Mesenteric fat pad (tissue), 1 donor: ENCODE measurements at regions not wholly inside any gene's neighbourhood (a gene's known extent, or its start where the extent isn't known, plus 50 kb on each side); places are given as distances from the start of the nearest gene placed in this dataset.

Source experiments
- DNase-seq: peaks from one replicate; pipeline ENCODE4 v3.0.0-alpha.2; 2020; ENCODE audit warnings: low spot score
- donor health status: DM: yes; HTN: yes; CAD: no.

DNA sequence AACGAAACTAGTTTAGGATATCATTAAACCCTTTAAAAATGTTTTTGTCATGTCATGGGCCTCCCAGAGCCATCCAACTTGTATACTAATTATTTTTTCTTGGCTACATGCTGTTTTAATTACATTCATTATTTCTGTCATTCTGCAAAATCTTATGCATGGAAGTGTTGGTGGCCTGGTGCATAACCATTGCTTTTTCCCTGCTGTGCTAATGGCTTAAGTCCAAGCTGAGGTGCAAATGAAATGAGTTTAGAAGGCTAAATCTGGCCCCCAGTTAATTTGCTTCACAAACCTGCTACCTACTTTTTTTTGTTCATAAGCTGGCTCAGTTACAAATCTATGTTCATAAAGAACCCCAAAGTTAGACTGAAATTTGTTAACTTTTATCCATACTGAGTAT is 1249.9 kb downstream of the EPHA7 start:
- no peak for DNase-seq

DNA sequence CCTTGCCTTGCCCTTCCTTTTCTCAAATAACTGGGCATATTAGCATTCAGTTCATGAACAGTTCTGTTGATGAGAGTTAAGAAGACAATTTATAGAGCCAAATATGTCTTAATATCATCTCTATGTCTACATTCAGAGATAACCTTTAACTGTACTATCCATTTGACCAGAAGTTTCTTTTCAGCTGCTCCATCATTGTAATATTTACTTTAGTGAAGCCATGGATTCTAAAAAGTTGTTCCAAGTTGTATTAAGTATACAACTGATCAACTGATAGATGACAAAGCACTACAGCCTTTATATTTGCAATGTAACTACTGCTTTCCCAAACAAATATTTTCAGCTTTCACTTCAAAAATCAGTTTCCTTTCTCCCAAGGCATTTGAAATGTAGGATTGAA is 1252.7 kb downstream of the EPHA7 start:
- DNase-seq, result no peak

DNA sequence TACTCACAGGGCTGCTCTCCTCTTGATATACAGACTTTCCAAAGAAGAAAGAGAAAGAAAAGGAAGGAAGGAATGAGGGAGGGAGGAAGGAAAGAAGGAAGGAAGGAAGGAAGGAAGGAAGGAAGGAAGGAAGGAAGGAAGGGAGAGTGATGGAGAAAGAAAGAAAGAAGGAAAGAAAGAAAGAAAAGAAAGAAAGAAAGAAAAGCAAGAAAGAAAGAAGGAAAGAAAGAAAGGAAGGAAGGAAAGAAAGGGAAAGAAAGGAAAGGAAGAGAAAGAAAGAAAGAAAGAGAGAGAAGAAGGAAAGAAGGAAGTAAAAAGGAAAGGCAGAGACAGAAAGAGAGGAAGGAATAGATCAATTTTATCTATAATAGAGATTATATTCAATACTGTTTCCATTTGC is 1257.4 kb downstream of the EPHA7 start:
- DNase-seq, result no peak

DNA sequence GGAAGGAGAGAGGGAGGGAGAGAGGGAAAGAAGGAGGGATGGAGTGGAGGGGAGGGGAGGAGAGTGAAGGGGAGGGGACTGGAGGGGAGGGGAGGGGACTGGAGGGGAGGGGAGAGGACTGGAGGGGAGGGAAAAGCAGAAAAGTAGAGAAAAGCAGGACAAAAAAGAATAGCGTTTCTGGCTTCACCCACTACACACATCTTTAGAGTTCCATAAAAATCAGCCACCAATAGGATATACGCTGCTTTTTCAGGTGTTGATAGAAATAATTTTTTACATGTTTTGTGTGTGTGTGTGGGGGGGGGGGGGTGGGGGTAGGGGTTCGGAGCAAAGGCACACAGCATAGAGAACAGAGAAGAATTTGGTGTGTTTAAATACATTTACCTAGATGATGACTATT is 1259.1 kb downstream of the EPHA7 start:
- no peak for DNase-seq

DNA sequence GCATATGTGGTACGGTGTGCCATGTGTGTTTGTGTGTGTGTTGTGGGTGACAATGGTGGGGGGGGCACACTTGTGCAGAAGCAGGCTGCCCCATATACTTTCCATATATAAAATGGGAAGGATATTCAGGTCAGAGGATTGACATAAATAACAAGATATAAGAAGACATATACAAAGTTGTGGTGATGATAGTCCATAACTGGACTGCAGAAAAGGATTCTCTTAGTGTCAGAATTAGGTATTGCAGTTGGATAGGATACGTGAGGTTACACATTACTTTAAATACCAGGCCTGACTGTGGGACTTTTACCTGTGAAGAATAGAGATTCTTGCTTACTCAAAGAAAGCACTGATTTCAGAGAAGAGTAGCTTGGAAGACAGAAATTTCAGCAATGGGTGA is 1260.3 kb downstream of the EPHA7 start:
- no peak for DNase-seq

DNA sequence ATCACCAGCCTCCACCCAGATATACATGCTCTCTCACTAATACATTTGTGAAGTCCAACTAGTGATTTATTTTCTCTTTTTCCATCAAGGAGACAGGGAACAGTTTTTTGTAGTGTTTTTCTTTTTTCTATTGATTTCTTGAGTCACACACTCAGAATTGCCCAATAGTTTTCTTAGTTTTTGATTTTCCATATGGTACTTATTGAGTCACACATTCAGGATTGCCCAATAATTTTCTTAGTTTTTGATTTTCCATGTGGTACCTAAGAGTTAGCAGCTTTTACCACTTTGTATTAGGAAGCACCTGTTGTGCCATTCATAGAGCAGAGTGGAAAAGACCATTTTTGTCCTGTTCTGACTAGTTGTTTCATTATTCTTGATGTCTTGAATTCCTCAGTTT is 1268.8 kb downstream of the EPHA7 start:
- no peak for DNase-seq

DNA sequence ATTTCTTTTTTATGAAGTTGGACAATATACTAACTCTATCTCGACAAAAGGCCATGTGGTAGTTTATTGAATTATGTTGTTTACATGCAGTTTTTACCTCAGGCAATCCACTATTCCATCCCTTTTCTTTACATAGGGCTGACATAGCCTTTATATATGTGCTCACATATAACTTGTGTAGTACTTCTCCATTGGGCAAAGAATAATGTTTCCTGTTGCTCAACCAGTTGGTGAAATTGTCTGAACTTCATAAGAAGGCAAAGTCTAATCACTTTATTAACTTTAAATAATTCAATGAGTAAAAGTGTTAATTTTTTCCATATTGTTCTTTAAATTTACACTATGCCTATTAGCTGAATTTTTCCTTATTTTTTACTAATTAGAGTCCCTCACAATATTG is 1272.1 kb downstream of the EPHA7 start:
- DNase-seq, result no peak

DNA sequence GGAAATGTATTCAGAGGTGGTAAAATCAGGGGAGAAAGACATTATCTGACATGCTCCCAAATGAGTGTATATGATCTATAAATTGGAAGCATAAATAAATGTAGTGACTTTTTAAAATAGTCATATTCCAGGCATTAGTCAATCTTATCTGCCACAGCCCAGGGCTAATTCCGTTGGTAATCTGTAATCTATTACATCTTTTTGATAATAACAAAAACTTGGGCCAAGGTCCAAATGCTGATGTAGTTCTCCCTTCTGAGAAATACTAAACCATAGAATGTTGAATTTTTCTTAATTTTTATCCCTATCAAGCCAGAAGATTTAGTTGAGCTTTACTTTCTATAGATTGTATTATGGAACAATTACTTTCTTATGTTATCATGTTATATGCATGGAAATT is 1279.8 kb downstream of the EPHA7 start:
- no peak for DNase-seq

DNA sequence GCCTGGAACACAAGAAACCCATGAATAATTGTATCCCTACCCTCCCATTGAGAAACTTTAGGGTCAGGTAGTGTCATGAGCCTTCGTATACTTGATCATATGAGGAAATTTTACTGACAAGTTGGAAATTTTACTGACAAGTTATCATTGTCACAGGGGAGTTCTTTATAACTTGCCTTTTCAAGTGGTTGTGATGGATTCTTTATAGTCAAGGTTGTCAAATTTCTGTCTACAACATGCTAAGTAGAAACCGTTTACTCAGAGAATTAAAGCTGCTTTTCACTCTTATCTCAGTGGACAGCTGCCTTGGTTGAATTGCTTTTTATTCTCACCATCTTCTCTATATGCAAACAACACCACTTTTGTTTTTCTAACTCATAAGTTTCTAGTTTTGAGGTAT is 1286.4 kb downstream of the EPHA7 start:
- DNase-seq, result no peak

DNA sequence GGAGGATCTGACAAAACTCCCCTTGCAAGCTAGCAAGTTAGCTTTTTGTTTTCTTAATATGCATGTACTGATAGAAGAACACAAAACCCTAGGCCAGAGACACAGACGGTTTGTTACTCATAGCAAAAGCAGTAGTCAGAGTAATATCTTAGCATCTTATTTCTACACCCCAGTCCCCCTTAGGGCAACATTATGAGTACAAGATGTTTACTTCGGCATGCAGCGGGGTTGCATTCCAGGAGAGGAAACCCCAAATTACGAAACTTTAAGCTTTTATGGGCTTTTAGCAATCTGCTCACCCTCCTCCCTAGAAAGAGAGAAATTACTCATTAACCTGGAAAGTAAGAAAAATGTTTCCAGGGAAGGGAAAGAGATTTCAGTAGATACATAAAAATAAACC is 1286.9 kb downstream of the EPHA7 start:
- no peak for DNase-seq

DNA sequence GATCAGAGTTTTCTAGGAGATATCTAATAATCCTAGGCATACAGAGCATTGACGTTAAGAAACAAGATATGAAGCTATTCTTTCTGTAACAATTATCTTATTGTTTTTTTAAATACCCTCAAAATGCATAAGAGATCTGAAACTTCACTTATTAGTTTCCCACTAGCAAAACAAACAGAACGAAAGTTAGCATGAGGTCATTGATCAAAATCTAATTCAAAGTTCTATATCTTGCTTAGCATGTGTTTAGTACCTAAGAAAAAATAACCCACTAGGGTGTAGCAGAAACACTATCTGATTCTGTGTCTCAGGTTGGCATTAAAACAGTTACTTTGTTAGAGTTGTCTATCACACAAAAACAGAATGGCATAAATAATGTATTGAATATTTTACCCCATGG is 1288.4 kb downstream of the EPHA7 start:
- no peak for DNase-seq

DNA sequence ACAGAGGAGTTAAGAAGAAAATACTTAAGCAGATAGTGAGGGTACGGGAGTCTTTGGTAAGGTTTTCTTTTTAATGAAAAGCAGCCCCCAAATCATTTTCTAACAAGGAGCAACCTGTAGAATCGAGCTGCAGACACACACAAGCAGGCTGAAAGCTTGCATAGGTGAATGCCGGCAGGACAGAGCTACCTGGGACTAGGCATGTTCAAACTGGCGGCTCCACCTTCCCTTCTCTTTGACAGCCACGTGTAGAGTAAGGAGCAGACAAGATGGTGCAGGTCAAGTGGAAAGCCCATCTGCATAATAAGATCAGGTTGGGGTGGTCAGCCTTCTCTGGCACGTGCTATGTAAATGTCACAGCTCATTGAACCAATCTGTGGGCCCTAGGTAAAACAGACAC is 1292.4 kb downstream of the EPHA7 start:
- DNase-seq, result no peak

DNA sequence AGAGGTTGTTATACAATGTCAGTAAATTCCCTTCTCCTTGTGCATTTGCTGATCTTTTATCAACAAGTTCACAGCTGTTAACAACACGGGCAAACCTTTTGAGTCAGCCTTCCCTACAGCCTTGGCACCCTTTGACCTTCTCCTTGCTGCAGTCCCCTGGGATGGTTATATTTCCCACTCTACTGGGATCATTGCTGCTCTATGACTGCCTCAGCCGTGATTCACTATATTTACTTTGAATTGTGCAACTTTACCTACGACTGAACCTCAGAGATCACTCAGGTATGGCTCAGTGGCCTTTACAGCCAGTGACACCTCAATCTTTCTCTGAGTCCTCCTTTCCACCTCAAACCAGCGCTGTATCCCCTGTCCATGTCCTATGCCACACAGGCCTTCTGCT is 1293.3 kb downstream of the EPHA7 start:
- no peak for DNase-seq

DNA sequence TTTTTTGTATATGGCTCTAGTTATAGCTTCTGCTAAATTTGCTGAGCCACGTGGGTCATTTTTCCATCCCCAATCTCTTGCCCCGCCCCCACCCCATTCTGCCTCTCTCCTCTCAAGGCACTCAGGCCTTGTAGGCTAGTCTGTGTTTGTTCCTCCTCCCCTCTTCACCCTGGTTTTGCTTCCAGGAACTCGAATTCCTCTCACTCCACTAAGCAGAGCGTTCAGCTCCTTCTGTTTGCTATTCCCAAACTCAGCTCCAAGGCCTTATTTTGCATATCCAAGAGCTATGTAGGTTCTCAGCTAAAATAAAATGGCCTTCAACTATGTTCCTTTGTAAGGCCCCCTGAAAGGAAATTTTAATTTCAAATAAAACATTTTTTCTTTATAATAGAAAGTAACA is 1293.7 kb downstream of the EPHA7 start:
- no peak for DNase-seq

DNA sequence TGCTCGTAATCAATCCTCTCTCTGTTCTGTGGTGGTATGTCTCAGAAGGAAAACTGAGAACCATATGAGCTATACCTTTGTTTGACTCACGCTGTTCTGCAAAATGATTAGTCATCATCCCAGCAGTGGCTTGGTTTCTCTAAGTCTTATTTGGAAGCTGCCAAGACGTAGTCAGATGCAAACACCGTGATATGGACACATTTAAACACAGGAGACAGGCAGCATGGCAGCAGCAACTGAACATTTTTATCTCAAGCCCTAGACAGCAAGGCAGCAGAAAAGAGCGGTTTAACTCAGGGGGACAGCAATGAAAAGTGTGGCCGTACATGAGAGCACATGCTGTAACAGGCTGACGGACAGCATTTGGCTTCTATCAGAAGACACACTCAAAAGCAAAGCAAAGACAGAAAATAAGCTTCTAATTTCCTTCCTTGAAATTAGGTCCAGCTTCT is 1295.1 kb downstream of the EPHA7 start:
- DNase-seq, result no peak

DNA sequence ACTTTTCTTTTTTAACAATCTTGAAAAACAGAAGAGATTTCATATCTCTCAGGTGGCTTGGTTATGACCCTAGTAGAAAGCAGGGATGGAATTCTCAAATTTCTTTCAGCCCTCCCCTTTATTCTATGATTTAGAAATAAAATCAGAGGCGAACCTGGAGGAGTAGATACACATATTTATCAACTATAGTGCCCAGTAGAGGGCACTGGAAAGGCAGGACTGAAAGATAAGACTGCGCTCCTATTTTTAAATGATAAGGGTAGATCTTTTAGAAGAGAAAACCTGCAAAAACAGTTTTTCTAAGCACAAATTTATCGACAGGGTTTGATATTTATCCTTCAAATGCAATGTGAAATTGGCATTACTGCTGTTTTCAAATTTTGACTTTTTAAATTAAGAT is 1296.6 kb downstream of the EPHA7 start:
- no peak for DNase-seq

DNA sequence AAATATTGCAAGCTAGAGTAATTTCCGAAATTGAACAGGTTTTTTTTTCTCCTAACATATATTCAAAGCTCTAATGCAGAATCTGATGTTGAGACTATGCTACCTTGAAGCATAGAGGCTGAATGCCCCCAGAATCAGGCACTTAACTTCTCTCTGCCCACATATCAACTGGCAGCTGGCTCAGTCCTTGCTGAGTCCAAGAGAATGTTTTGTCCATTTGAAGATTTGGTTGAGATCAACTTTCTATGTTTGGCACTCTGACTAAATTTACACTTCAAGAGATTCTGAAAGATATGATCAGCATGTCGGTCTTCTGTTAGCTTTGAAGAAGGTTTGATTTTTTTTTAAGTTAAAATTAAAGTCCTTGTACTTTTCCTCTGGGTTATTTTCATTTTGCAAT is 1298.1 kb downstream of the EPHA7 start:
- DNase-seq, result no peak

DNA sequence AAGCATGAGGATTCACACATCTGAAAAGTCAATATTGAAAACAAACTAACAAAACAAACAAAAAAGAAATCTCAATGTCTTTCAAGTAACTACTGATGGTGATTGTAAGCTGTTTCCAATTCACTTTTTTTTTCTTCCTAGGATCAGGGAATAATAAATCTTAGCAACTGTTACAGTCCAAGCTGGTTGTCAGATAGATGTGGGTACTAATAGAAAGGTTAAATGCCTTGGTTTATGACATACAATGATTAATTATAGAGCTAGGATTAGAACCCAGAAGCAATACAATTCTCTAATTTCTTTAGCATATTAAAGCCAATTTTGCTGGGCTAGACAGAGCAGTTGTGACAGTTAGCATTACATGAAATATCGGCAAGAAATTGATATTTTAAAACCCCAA is 1301.6 kb downstream of the EPHA7 start:
- DNase-seq, result no peak

DNA sequence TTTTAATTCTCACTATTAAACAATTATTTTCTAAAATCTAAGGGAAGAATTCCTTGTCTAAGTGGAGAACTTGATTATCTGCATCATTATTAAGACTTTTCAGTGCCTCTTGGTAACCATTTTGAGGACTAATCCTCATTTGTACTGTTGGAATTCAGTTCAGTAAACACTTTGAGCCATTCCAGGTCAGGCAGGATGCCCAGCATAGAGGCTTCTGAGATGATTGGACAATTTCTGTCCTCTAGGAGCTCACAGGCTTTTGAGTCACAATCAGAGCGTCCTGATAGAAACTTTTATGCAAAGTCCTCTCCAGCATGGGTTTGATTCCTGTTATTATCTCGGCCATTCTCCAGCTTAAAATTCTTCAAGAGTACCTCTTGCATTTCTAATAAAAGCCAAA is 1304.6 kb downstream of the EPHA7 start:
- DNase-seq, result no peak

DNA sequence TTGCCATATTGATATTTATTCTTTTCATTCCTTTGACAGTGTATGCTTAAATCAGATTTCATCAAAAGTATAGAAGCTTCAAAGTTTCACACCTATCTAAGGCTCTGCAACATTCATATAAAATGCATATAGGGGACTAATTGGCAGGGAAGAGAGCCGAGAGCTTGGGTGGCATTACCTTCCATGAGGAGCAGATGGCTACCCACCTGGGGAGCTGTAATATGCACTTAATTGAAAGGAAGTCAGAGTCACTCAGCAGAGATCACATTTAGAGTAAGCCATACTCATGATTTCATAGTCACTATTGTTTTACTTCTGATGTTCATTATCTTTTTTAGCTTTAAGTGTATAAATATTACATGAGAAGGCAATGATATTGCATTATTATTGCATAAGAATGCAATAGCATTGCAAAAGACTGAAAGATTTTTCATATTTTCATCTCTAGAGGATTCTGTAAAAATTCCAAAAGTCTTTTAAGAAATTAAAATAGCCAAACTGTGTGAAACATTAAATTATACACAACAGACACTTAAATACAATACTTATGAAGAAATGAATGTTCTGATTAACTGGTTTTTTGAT is 1305.2 kb downstream of the EPHA7 start:
- DNase-seq, result no peak

DNA sequence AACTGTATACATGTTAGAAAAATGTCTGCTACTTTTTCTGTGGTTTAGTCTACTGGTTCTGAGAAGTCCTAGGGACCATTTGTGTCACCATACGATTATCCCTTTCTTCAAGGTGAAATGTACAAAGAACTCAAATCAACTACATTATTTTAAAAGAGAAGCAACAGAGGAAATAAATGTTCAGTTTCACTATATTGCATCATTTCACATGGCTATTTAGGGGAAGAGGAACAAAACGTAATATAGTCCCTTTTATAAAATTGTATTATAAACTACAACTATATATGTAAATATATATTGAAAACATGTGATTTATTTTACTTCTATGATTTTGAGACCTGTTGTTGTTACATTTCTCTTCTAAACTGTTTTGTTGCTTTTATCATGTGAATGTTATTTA is 1308.0 kb downstream of the EPHA7 start:
- no peak for DNase-seq

DNA sequence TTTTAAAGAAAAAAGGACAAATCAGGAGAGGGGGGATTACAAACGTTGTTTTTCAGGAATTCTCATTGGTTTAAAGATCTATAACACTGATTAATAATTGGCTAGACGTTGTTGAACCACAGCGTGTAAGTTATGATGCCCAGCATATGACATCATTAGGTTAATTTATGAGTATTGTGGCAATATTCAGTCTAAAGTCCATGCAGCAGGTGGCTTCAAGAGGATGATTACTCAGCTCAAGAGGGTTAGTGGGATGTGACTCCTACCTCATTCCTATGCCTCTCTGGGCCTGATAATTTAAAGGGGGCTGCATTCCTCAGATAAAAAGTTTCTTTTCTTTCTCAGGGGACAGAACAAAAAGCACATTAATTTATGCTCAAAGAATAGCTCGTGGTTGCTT is 1309.0 kb downstream of the EPHA7 start:
- no peak for DNase-seq

DNA sequence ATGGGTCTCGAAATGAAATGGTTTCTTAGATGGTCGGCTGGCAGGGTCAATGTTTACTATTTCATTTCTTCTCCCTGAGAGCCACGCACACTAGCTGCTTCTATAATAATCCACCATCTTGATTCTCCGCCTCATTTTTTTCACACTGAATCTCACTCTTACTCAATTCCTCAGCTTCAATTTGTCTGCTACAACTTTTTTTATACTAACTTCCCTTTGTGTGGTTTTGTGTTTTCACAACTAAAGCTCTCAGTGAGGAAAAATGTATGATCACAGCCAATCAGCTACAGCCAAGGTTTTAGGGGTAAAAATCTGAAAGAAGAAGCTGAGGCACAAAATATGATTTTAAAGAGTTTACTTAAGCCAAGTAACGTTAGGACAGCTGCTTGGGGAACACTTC is 1309.4 kb downstream of the EPHA7 start:
- DNase-seq, result no peak

DNA sequence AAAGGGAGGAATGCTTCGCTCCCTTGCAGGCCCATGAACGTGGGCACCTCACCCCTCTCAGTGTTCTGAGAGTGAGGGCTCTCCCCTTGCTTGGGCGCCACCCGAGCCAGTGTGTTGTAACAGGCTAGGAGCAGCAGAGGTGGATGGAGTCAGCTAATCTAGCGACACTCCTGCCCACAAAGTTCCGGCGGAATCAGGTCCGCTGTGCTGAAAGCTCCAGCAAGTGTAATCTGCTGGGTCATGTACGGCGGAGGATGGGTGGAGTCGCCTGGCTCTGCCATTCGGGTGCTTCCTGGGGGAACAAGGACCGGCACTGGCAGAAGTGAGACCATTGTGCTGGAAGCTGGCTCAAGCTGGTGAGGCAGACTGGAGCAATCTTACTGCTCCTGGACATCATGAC is 1310.1 kb downstream of the EPHA7 start:
- DNase-seq, result no peak
